OCI-LY3 (cell line): ENCODE measurements at regions not wholly inside any gene's neighbourhood (a gene's known extent, or its start where the extent isn't known, plus 50 kb on each side); places are given as distances from the start of the nearest gene placed in this dataset.

Experiments
- EZH2phosphoT487 ChIP-seq: fragments of 200-600 bp; shearing (Covaris generic); IDR thresholded peaks from 2 replicates; pipeline ENCODE4 v1.6.1; 2018; ENCODE audit warnings: antibody characterized with exemption, mixed run types, low read depth
- TF ChIP-seq, protein P1 (sequence below): fragments of 200-600, 300-600 bp; sonication (generic); IDR thresholded peaks from 2 replicates; pipeline ENCODE4 v1.5.1; 2014; ENCODE audit warnings: antibody characterized with exemption, low read length, low read depth

DNA sequence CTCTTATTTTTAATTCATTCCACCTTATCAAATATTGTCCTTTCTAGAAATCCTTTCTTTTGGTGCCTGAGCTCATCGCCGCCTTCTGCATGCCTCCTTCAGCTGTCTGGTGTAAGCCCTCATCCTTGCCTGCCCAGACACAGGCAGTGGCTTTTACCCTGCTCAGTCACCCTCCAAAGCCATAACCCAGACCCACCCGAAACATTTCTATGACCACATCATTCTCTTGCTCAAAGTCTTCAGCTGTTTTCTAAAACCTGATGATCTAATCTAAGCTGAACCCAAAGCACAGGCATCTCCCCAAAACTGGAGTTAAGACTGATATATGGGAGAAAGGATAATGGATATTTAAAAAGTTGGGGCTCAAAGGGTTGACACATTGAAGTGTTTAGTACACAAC, 753.7 kb upstream of the SGCG start:
- TF ChIP-seq, protein P1, sequence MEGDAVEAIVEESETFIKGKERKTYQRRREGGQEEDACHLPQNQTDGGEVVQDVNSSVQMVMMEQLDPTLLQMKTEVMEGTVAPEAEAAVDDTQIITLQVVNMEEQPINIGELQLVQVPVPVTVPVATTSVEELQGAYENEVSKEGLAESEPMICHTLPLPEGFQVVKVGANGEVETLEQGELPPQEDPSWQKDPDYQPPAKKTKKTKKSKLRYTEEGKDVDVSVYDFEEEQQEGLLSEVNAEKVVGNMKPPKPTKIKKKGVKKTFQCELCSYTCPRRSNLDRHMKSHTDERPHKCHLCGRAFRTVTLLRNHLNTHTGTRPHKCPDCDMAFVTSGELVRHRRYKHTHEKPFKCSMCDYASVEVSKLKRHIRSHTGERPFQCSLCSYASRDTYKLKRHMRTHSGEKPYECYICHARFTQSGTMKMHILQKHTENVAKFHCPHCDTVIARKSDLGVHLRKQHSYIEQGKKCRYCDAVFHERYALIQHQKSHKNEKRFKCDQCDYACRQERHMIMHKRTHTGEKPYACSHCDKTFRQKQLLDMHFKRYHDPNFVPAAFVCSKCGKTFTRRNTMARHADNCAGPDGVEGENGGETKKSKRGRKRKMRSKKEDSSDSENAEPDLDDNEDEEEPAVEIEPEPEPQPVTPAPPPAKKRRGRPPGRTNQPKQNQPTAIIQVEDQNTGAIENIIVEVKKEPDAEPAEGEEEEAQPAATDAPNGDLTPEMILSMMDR, result no peak
- TF ChIP-seq EZH2phosphoT487, result no peak
